ENCODE measurements at regions not wholly inside any gene's neighbourhood (a gene's known extent, or its start where the extent isn't known, plus 50 kb on each side); places are given as distances from the start of the nearest gene placed in this dataset.

DNA sequence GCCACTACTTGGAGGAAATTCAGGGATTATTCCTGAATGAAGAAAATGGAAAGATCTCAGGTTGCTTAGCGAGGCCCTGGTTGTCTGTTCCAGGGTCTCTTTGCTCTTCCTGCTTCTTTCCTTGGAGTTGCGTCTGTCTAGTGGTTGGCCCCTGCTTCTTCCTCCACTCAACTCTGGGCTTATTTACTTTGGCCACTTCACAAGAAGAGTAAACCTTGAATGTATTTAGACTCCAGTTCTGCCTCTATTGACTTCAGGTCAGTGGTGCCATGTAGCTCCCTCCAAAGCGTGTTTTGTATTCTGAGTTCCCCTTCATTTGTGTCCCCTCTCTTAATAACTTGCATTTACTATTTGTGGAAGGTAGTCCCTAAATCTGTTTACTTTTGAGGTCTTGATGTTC lies 456.5 kb downstream of the UTRN start:
- TF ChIP-seq FOXA1 (IDR thresholded peaks at IDR 0.05) (no peak), SP1 (IDR thresholded peaks at IDR 0.05) (no peak), LEF1 (IDR thresholded peaks at IDR 0.05; ENCODE audit: borderline replicate concordance) (no peak), HDGF (IDR thresholded peaks at IDR 0.05; ENCODE audit: borderline replicate concordance) (no peak), SUZ12 (IDR thresholded peaks at IDR 0.05) (no peak), NFRKB (IDR thresholded peaks at IDR 0.05) (no peak), FOXK2 (IDR thresholded peaks at IDR 0.05) (no peak), ZNF384 (IDR thresholded peaks at IDR 0.05) (no peak), TARDBP (IDR thresholded peaks at IDR 0.05) (no peak), FOXM1 (IDR thresholded peaks at IDR 0.05; ENCODE audit: borderline replicate concordance) (no peak), ARNT (IDR thresholded peaks at IDR 0.05) (no peak), ELF4 (IDR thresholded peaks at IDR 0.05) (no peak), L3MBTL2 (conservative IDR thresholded peaks at IDR 0.05) (no peak), CTBP1 (IDR thresholded peaks at IDR 0.05; ENCODE audit: borderline replicate concordance) (no peak), BHLHE40 (IDR thresholded peaks at IDR 0.05; ENCODE audit: borderline replicate concordance) (no peak)
- TF ChIP-seq, protein P1, sequence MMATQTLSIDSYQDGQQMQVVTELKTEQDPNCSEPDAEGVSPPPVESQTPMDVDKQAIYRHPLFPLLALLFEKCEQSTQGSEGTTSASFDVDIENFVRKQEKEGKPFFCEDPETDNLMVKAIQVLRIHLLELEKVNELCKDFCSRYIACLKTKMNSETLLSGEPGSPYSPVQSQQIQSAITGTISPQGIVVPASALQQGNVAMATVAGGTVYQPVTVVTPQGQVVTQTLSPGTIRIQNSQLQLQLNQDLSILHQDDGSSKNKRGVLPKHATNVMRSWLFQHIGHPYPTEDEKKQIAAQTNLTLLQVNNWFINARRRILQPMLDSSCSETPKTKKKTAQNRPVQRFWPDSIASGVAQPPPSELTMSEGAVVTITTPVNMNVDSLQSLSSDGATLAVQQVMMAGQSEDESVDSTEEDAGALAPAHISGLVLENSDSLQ (IDR thresholded peaks at IDR 0.05): no peak
- ChIA-PET POLR2A (no interaction called here), CTCF (no interaction called here)

DNA sequence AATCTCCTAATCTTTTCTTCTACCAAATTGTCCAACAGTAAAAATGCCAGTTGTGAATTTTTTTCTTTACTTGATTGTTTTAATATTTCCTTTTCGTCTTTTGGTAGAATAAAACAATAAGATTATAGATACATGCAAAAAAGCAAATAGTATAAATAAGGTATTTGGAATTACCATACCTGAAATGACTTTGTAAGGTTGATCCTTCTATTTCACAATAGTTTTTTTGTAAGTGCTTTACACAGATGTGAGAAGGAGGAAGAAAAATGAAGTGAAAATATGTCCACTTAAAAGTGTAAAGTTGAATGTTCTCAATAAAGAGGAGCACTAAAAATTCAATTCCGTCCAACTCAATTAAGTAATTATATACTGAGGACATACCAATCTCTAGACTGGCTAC lies 457.6 kb downstream of the UTRN start:
- TF ChIP-seq SUZ12 (IDR thresholded peaks at IDR 0.05): no peak
- CTCF ChIA-PET: no interaction called here
- DNase-seq (ENCODE audit: extremely low spot score): no peak

More for the DNA sequence above, 456.5 kb downstream of the UTRN start:
- DNase-seq (ENCODE audit: extremely low spot score): no peak

DNA sequence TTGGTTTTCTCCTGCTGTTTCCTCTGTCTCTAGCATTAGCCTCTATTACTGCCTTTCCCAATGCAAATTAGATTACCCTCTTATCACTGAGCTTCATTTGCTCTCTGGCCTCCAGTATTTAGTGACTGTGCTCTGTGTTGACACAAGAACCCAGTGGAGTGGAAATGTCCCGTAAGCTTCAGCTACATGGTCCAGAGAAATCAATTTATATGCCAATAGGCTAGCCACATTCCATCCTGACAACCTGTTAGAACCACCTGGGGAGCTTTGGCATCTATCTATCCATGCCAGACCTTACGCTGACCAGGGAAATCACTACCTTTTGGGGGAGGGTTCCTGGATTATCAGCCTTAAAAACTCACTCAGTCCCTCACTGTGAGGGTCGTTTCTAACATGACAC lies 459.6 kb downstream of the UTRN start:
- POLR2A ChIA-PET: no interaction called here
- DNase-seq (ENCODE audit: extremely low spot score): no peak
- CTCF ChIA-PET: no interaction called here
- TF ChIP-seq CTBP1 (IDR thresholded peaks at IDR 0.05; ENCODE audit: borderline replicate concordance): no peak
- no peak for TF ChIP-seq LEF1 (IDR thresholded peaks at IDR 0.05; ENCODE audit: borderline replicate concordance)
- no peak for TF ChIP-seq TARDBP (IDR thresholded peaks at IDR 0.05)
- no peak for TF ChIP-seq BHLHE40 (IDR thresholded peaks at IDR 0.05; ENCODE audit: borderline replicate concordance)
- no peak for TF ChIP-seq FOXM1 (IDR thresholded peaks at IDR 0.05; ENCODE audit: borderline replicate concordance)
- TF ChIP-seq HDGF (IDR thresholded peaks at IDR 0.05; ENCODE audit: borderline replicate concordance): no peak
- TF ChIP-seq NFRKB (IDR thresholded peaks at IDR 0.05): no peak
- no peak for TF ChIP-seq L3MBTL2 (conservative IDR thresholded peaks at IDR 0.05)
- TF ChIP-seq SUZ12 (IDR thresholded peaks at IDR 0.05): no peak
- no peak for TF ChIP-seq ARNT (IDR thresholded peaks at IDR 0.05)
- TF ChIP-seq ELF4 (IDR thresholded peaks at IDR 0.05): no peak
- no peak for TF ChIP-seq SP1 (IDR thresholded peaks at IDR 0.05)
- TF ChIP-seq, protein P1 (IDR thresholded peaks at IDR 0.05): no peak
- TF ChIP-seq FOXA1 (IDR thresholded peaks at IDR 0.05): no peak
- TF ChIP-seq ZNF384 (IDR thresholded peaks at IDR 0.05): no peak
- TF ChIP-seq FOXK2 (IDR thresholded peaks at IDR 0.05): no peak

More for the DNA sequence above, 457.6 kb downstream of the UTRN start:
- POLR2A ChIA-PET: no interaction called here

DNA sequence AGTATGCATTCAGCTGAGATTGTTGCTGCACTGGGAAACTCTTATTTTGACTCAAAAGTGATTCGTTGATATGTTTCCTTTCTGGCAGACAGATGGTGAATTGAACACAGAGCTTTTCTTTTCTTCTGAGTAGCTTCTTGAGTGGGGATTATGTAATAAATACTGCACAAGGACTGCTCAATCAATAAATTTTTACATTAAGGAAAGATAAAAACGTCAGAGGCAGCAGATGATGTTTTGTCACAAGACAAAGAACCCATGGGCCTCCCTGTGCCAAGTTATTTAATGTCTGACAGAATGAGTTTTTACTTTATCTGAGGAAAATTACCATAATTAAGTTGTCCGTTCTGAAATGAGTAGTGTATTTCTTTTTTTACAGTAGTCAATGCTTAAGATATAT lies 460.3 kb downstream of the UTRN start:
- DNase-seq (ENCODE audit: extremely low spot score): no peak
- POLR2A ChIA-PET: no interaction called here
- TF ChIP-seq, protein P1 (IDR thresholded peaks at IDR 0.05): peak; percentile 76
- no peak for TF ChIP-seq SUZ12 (IDR thresholded peaks at IDR 0.05)
- CTCF ChIA-PET: no interaction called here

DNA sequence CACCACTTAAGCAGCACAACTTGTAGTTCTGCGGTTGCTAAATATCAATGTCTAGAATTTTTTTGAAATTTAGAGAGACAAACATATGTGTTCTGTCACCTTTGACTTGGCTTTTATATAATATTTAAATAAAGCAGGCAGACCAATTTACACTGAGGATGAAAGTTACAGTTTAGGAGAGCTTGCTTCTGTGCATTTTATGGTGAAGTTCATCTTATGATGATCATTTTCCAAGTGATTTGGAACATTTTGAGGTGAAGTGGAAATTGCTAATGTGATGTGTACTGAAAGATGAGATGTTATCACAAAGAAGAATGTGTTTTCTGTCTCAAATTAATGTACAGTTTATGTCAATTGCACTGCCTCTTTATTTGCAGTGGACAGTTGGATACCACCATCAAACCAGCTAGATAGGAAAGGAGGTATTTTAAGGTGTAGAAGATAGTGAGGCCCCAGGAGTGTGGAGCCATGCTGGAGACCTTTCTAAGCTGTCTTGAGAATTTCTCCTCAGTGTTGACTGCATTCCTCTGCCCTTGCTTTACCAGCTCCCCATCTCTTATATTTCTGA lies 461.9 kb downstream of the UTRN start:
- no peak for DNase-seq (ENCODE audit: extremely low spot score)
- CTCF ChIA-PET: no interaction called here

DNA sequence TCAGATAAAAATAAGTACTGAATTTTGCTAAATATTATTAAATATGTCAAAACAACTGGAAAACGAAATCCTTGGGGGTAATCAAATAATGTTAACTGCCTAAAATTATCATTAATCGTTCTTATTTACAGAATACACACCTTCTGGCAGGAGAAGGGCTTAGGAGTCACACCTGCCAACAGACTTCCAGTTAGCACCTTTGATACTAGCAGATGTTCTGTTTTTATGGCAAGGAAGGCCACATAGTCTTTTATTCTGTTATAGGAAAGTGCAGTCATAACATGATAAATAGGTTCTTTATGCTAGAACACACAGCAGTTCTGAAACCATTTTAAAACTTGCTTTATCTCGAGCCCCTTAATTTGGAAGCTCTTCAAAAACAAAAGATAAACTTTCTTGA lies 464.1 kb downstream of the UTRN start:
- ChIA-PET POLR2A (no interaction called here), CTCF (no interaction called here)
- TF ChIP-seq NFRKB (IDR thresholded peaks at IDR 0.05) (no peak), ZNF384 (IDR thresholded peaks at IDR 0.05) (no peak), BHLHE40 (IDR thresholded peaks at IDR 0.05; ENCODE audit: borderline replicate concordance) (no peak)
- no peak for DNase-seq (ENCODE audit: extremely low spot score)

More for the DNA sequence above, 461.9 kb downstream of the UTRN start:
- POLR2A ChIA-PET: no interaction called here
- no peak for TF ChIP-seq LEF1 (IDR thresholded peaks at IDR 0.05; ENCODE audit: borderline replicate concordance)

DNA sequence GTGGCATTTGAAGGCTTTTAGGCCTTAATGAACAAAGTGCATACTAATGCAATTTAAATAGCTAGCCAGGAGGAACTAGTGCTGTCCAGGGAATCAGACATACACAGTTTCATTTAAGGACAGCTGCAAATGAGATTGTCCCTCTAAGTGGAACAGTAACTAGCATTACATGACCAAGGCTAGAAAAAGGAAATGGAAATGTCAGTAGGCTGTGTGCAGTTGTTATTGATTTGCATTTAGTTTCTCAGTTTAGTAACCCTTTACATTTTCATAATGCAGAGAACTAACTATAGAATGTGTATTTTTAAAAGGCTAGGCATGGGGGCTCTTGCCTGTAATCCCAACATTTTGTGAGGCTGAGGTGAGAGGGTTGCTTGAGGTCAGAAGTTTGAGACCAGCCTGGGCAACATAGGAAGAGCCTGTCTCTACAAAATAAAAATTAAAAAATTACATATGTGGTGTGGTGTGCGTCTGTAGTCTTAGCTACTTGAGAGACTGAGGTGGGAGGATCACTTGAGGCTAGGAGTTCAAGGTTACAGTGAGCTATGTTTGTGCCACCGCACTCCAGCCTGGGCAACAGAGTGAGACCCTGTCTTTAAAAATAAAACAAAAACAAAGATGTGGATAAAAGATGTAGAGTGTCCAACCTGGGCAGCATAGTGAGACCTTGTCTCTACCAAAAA lies 468.0 kb downstream of the UTRN start:
- no peak for TF ChIP-seq ZNF384 (IDR thresholded peaks at IDR 0.05)
- TF ChIP-seq LEF1 (IDR thresholded peaks at IDR 0.05; ENCODE audit: borderline replicate concordance): no peak
- no peak for TF ChIP-seq CTBP1 (IDR thresholded peaks at IDR 0.05; ENCODE audit: borderline replicate concordance)
- no peak for TF ChIP-seq HDGF (IDR thresholded peaks at IDR 0.05; ENCODE audit: borderline replicate concordance)
- no peak for TF ChIP-seq FOXK2 (IDR thresholded peaks at IDR 0.05)
- TF ChIP-seq BHLHE40 (IDR thresholded peaks at IDR 0.05; ENCODE audit: borderline replicate concordance): no peak
- no peak for TF ChIP-seq FOXM1 (IDR thresholded peaks at IDR 0.05; ENCODE audit: borderline replicate concordance)
- no peak for TF ChIP-seq FOXA1 (IDR thresholded peaks at IDR 0.05)
- no peak for TF ChIP-seq TARDBP (IDR thresholded peaks at IDR 0.05)
- no peak for TF ChIP-seq ELF4 (IDR thresholded peaks at IDR 0.05)
- no peak for TF ChIP-seq L3MBTL2 (conservative IDR thresholded peaks at IDR 0.05)
- TF ChIP-seq NFRKB (IDR thresholded peaks at IDR 0.05): no peak
- ChIA-PET POLR2A (no interaction called here), CTCF (no interaction called here)
- DNase-seq (ENCODE audit: extremely low spot score): no peak
